Posterior vena cava (tissue), 2 donors: ENCODE measurements at regions not wholly inside any gene's neighbourhood (a gene's known extent, or its start where the extent isn't known, plus 50 kb on each side); places are given as distances from the start of the nearest gene placed in this dataset.
A peak's percentile ranks its signal among the peaks of the same experiment; 100 is the strongest.
"Not testable (repeated sequence)": the region's sequence is repeated elsewhere in the genome, so short reads cannot be mapped to it uniquely, and the experiment has no call there.

Experiments used
- DNase-seq: peaks from one replicate; pipeline ENCODE4 v3.0.0-alpha.2; 2020; ENCODE audit warnings: low spot score
- intact Hi-C, 2 donors: fragments of 100-400 bp; cut with DNase I; formaldehyde crosslinking; loops; one replicate each; pipeline versions ENCODE4 v1.14.1 to v1.14.2; 2022 to 2023
- donor health status: DM: yes; HTN: yes; CAD: no.
- donor health status: DM: yes; HTN: yes; CAD: no.

DNA sequence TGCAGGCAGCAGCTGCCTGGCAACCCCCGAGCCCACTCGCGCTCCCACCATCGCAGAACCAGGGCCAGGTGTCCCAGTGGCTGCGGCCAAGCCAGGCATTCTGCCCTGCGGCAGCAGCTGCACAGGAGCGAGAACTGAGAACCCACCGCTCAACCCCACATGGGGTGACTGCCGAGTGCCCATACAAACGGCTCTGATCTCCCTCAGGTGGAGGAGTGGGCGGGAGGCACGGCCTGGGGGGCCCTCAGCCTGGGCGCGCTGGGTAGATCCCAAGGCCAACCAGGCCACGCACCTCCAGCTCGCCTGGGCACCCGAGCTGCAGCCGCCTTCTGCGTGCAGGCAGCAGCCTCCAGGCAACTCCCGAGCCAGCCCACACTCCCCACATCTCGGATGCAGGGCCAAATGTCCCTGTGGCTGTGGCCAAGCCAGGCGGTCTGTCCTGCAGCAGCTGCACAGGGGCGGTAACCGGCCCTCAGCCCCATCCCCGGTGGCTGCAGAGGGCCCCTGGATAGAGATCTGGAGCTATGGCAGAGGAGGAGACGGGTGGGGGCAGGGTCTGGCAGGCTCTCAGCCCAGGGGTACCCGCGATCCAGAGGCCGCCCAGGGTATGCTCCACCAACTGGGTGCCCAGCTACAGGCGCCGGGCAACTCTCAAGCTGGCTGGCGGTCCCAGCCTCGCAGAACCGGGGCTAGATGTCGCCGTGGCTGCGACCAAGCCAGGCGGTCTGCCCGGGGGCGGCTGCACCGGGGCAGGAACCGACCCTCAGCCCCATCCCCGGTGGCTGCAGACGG, 1579.6 kb downstream of the TSPY10 start:
- intact Hi-C loops = not testable (repeated sequence)

DNA sequence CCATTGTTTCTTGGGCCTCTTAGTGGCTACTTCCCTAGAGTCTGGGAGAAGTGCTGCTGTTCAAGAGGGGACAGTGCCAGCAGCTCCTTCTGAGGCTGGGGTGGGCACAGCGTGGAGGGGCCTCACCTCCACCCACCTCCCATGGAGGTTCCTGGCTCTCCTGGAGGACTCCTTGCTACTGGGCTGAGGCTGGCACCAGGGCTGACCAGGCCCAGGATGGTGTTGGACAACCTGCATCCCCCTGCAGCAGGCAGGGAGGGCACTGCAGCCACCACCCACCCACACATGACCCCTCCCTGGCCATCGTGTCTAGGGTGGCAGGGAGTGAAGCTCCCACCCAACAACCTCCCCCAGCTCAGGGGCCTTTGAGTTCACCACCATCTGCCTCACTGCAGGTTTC, 1549.3 kb upstream of the USP9Y start:
- intact Hi-C loops, DNase-seq: not testable (repeated sequence)

More for the DNA sequence above, 1579.6 kb downstream of the TSPY10 start:
- peak; percentile 81 for DNase-seq

DNA sequence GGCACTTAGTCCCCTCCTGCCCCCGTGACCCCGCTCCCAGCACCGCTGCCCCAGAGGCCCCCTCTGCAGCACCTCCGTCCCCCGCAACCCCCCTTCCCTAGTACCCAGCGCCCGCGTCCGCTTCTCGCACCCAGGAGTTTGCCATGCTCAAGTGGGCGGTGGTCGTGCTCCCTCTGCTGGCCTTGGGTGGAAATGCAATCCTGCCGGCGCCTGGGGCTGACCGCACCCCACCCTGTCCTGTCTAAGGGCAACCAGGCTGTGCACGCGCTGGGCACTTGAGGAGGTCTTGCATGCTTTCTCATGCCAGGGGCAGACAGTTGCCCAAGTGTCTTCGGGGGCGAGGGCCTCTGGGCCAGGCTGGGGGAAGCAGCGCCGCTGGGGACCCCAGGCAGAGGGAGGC, 1544.9 kb upstream of the USP9Y start:
- intact Hi-C loops, DNase-seq: not testable (repeated sequence)

DNA sequence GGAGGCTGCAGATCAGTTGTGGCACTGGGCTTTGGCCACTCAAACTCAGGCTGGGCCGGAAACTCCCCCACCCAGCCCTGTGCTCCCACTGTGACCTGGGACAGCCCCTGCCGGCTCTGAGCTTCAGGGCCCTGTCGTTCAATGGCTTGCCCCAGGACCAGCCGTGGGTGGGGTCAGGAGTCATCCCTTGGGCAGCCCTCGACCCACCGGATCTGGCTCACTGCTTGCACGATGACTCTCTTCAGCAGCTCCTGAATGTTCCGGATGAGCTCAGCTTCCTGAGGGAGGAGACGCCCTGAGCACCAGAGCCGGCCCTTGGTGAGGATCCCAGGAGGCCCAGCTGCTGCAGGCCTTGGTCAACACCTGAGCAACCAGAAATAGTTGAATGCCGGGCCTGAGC, 1544.2 kb upstream of the USP9Y start:
- DNase-seq, intact Hi-C loops: not testable (repeated sequence)

DNA sequence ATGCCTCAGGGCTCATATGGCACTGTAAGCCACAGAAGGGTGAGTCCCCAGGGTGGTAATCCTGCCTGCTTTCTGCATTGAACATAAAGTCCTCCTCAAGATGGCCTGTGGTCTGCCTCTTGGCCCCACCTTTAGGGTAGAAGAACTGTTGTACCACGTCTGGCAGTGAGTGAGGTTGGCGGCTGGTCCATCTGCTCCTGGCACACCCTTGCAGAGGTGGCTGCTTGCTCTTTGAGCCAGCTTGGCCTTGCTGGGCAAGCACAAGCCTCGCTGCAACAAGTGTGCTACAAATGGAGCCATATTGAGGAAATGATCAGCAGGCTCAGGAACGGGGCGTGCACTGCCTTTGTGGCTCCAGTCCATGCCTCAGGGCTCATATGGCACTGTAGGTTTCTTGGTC, 1524.0 kb upstream of the USP9Y start:
- DNase-seq = peak; percentile 26

DNA sequence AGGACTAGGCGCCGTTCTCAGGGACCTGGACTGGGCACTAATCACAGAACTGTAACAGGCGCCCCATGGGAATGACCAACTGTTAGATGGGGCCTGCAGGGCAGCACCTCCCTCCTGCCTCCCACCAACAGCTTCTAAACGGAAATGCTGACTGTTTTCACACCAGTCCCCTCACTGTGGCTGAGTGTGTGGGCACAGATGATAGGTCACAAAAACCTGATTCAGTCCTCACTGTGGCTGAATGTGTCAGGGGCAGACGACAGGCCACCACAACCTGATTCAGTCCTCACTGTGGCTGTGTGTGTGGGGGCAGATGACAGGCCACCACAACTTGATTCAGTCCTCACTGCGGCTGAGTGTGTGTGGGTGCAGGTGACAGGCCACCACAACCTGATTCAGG, 1499.9 kb upstream of the USP9Y start:
- intact Hi-C loops, DNase-seq: not testable (repeated sequence)

More for the DNA sequence above, 1524.0 kb upstream of the USP9Y start:
- intact Hi-C loops = not testable (repeated sequence)

DNA sequence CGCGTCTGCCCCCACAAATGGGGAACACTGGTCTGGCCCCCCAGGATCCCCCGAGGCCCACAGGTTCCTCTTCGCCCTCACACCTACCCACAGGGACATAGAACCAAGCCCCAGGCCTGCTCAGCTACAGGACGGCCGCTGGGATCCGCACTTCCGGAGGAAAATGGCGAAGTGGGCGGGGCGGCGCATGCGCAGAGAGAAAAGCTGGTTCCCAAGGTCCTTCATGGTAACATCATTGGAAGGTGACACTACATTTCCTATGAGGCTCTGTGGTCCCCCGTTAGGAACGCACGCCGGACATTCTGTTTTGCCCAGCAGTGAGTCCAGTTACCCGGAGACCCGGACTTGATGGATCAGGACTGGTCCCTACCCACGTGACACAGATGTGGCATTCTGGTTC, 1486.2 kb upstream of the USP9Y start:
- intact Hi-C loops, DNase-seq: not testable (repeated sequence)
